Mucosa of descending colon (tissue), 3 donors: ENCODE measurements at regions not wholly inside any gene's neighbourhood (a gene's known extent, or its start where the extent isn't known, plus 50 kb on each side); places are given as distances from the start of the nearest gene placed in this dataset.

Experiments
- ATAC-seq: fragments of 200-7000 bp; cut with Tn5 transposase; one replicate; pipeline ENCODE4 v1.9.1; 2020; ENCODE audit warnings: mild to moderate bottlenecking, moderate library complexity
- DNase-seq, 3 donors: peaks; one replicate each; pipeline ENCODE4 v3.0.0-alpha.2; 2020
- H3K36me3 ChIP-seq: fragments of 200-600 bp; one replicate; pipeline ENCODE4 v1.8.0; 2021; ENCODE audit warnings: low read depth, mild to moderate bottlenecking
- H3K4me1 ChIP-seq: fragments of 200-600 bp; one replicate; pipeline ENCODE4 v1.8.0; 2021; ENCODE audit warnings: low read depth, mild to moderate bottlenecking
- H3K4me3 ChIP-seq: fragments of 200-600 bp; one replicate; pipeline ENCODE4 v1.8.0; 2021; ENCODE audit warnings: mild to moderate bottlenecking
- H3K9me3 ChIP-seq: fragments of 200-600 bp; one replicate; pipeline ENCODE4 v1.8.0; 2021; ENCODE audit warnings: mild to moderate bottlenecking
- CTCF ChIP-seq: fragments of 200-600 bp; IDR thresholded peaks from one replicate; pipeline ENCODE4 v1.8.0; 2022; ENCODE audit warnings: antibody characterized with exemption, mild to moderate bottlenecking
- intact Hi-C, 2 donors: fragments of 100-400 bp; cut with DNase I in 1 of 2; cut with micrococcal nuclease in 1 of 2; formaldehyde crosslinking; loops; one replicate each; pipeline versions ENCODE4 v1.11.0 to v1.11.1; 2022; cut with DNase I, micrococcal nuclease
- donor health status: DM: no; HTN: no; CAD: no; lungs with moderate emphysema.
- donor health status: DM: no; HTN: no; CAD: no.
- donor health status: DM: no; HTN: yes; CAD: no.

- H3K4me3 ChIP-seq = no peak overlapping the region
- H3K36me3 ChIP-seq = no peaks in the 10 kb centered on the region
- no peak for ATAC-seq
- no peak for DNase-seq
- no peak for TF ChIP-seq CTCF
- intact Hi-C loops = no loop called here
- no peaks in the 10 kb centered on the region for H3K9me3 ChIP-seq
- no peaks in the 10 kb centered on the region for H3K4me1 ChIP-seq
Observed at GRCh38 chr5:57684299-57684702, 201.7 kb upstream of the ACTBL2 start.

GRCh38 chr5:57683036-57683630 is 200.5 kb upstream of the ACTBL2 start:
- DNase-seq (no peak), ATAC-seq (no peak)
- Histone ChIP-seq H3K4me3 (no peak overlapping the region), H3K9me3 (no peaks in the 10 kb centered on the region), H3K36me3 (no peaks in the 10 kb centered on the region), H3K4me1 (no peaks in the 10 kb centered on the region)
- TF ChIP-seq CTCF = no peak
- intact Hi-C loops = no loop called here

GRCh38 chr5:57681942-57682341 is 199.3 kb upstream of the ACTBL2 start:
- ATAC-seq (no peak), DNase-seq (no peak)
- Histone ChIP-seq H3K4me3 (no peak overlapping the region), H3K9me3 (no peaks in the 10 kb centered on the region), H3K4me1 (no peaks in the 10 kb centered on the region), H3K36me3 (no peaks in the 10 kb centered on the region)
- no peak for TF ChIP-seq CTCF
- intact Hi-C loops = no loop called here

GRCh38 chr5:57680686-57681085 is 198.1 kb upstream of the ACTBL2 start:
- no peak for DNase-seq
- no peak for ATAC-seq
- Histone ChIP-seq H3K4me3 (no peak overlapping the region), H3K36me3 (no peaks in the 10 kb centered on the region), H3K9me3 (no peaks in the 10 kb centered on the region), H3K4me1 (no peaks in the 10 kb centered on the region)
- TF ChIP-seq CTCF = no peak
- intact Hi-C loops = no loop called here

- no peaks in the 10 kb centered on the region for H3K4me1 ChIP-seq
- no peaks in the 10 kb centered on the region for H3K36me3 ChIP-seq
- TF ChIP-seq CTCF = no peak
- DNase-seq = no peak
- intact Hi-C loops = no loop called here
- no peak for ATAC-seq
- no peaks in the 10 kb centered on the region for H3K9me3 ChIP-seq
- H3K4me3 ChIP-seq = no peak overlapping the region
Observed at GRCh38 chr5:57677235-57677634, 194.6 kb upstream of the ACTBL2 start.
